DND-41 (cell line): ENCODE measurements at regions not wholly inside any gene's neighbourhood (a gene's known extent, or its start where the extent isn't known, plus 50 kb on each side); places are given as distances from the start of the nearest gene placed in this dataset.

Experiments used
- CTCF ChIP-seq: IDR thresholded peaks from 2 replicates; pipeline ENCODE4 v1.5.1; 2012; ENCODE audit warnings: borderline replicate concordance, low read length, moderate library complexity, mild to moderate bottlenecking; ENCODE audit not compliant: poor library complexity, severe bottlenecking; ENCODE audit errors: extremely low read depth
- EZH2 ChIP-seq: IDR thresholded peaks from 3 replicates; pipeline ENCODE4 v1.6.1; 2012; ENCODE audit warnings: borderline replicate concordance, low read depth, mild to moderate bottlenecking, moderate library complexity, low read length, inconsistent platforms; ENCODE audit not compliant: severe bottlenecking

- TF ChIP-seq CTCF (no peak), EZH2 (no peak)
These were observed 122.2 kb downstream of the NOC3L start for GRCh38 chr10:94240491-94240890.
